ENCODE measurements at regions not wholly inside any gene's neighbourhood (a gene's known extent, or its start where the extent isn't known, plus 50 kb on each side); places are given as distances from the start of the nearest gene placed in this dataset.

GRCh38 chr10:110375121-110375520 is 70.4 kb upstream of the SMNDC1 start:
- no peak for DNase-seq (ENCODE audit: low spot score)

GRCh38 chr10:110376021-110376766 is 71.5 kb upstream of the SMNDC1 start:
- DNase-seq (ENCODE audit: low spot score), result peak; percentile 53

- DNase-seq (ENCODE audit: low spot score), result no peak
These were observed 72.0 kb upstream of the SMNDC1 start for GRCh38 chr10:110376767-110377160.

- DNase-seq (ENCODE audit: low spot score), result no peak
These were observed 73.3 kb upstream of the SMNDC1 start for GRCh38 chr10:110378006-110378405.

DNA sequence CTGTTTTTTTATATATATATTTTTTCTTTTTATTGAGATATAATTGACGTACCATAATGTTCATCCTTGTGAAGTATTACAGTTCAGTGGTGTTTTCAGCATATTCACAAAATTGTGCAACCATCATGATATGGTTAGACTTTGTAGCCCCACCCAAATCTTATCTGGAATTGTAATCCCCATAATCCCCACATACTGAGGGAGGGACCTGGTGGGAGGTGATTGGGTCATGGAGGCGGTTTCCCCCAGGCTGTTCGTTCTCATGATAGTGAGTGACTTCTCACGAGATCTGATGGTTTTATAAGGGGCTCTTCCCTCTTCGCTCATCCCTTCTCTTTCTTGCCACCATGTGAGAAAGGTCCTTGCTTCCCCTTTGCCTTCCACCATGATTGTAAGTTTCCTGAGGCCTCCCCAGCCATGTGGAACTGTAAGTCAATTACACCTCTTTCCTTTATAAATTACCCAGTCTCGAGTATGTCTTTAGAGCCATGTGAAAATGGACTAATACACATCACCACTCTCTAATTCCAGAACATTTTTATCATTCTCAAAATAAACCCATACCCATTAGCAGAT is 73.9 kb upstream of the SMNDC1 start:
- no peak for DNase-seq (ENCODE audit: low spot score)

DNA sequence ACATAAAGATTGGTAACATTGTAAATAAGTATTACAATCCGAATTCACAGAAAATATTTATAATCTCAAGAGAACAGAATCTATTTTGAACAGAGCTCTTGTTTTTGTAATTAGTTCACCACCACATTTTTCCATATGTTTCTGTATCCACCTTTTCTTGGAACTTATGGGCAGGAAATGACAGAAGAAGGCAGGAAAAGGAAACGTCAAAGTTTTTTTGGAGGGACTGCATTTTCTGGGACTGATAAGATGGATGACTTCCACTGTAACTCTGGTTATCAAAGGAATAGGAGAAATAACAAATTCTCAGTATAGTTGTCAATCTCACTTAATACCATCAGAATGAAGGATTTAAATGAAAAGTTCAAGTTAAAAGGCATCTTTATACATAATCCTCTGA is 75.1 kb upstream of the SMNDC1 start:
- no peak for DNase-seq (ENCODE audit: low spot score)

DNA sequence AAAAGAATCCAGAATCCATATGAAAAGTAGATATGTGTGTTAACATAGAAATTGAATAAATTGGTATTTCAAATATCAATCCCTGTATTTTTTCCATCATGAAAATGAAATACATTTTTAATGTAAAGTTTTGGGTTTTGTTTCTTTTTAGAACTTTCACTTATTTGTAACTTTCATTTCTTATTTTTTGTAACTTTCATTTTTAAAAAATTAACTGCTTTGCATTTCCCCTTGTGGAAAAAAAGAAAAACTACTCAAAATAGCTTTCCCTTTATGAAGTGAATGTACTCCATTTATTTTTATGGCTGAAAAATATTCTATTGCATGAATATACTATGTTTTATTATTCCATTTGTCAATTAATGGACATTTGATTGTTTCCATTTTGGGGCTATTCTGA is 75.6 kb upstream of the SMNDC1 start:
- no peak for DNase-seq (ENCODE audit: low spot score)

DNA sequence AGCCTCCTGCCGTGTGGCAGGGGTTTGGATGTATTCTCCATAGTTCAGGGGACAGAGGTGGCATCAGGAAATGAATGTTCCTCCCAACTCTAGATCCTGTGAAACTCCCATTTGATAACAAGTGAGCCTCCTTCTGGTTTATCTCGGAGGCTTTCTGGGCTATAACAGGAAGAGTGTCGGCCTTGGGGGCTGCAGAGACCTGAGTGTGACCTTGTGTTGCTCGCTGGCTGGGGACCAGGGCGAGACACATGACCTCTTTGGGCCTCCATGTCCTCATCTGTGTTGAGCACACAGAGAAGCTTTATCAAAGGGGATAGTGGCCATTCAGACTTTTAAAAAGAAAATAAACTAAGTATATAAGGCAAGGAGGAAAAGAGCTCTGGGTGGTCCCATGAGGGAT is 78.0 kb upstream of the SMNDC1 start:
- no peak for DNase-seq (ENCODE audit: low spot score)

GRCh38 chr10:110387617-110387982 is 82.9 kb upstream of the SMNDC1 start:
- DNase-seq (ENCODE audit: low spot score), result no peak

GRCh38 chr10:110387983-110388686 is 83.4 kb upstream of the SMNDC1 start:
- DNase-seq (ENCODE audit: low spot score), result no peak

- no peak for DNase-seq (ENCODE audit: low spot score)
These were observed 84.0 kb upstream of the SMNDC1 start for GRCh38 chr10:110388687-110389052.

- no peak for DNase-seq (ENCODE audit: low spot score)
These were observed 84.5 kb upstream of the SMNDC1 start for GRCh38 chr10:110389255-110389654.

DNA sequence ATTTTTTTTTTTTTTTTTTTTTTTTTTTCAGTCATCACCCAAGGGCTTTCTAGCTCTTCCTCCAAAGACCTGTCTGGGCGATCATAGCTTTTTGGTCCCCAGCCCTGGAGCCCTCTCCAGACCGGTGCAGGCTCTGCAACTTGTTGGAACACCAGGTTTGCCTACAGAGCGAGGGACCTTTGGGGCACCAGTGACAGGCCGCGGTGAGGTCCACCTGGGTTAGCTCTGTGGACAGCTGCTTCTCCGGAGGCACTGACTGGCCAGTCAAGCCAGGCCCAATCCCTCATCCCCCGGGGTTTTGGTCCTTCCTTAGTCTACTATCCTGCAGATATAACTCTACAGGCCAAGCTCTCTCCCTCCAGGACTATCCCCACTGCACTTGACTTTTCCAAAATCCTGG is 86.8 kb upstream of the SMNDC1 start:
- DNase-seq (ENCODE audit: low spot score), result no peak

- no peak for DNase-seq (ENCODE audit: low spot score)
These were observed 87.4 kb upstream of the SMNDC1 start for GRCh38 chr10:110392121-110392520.

DNA sequence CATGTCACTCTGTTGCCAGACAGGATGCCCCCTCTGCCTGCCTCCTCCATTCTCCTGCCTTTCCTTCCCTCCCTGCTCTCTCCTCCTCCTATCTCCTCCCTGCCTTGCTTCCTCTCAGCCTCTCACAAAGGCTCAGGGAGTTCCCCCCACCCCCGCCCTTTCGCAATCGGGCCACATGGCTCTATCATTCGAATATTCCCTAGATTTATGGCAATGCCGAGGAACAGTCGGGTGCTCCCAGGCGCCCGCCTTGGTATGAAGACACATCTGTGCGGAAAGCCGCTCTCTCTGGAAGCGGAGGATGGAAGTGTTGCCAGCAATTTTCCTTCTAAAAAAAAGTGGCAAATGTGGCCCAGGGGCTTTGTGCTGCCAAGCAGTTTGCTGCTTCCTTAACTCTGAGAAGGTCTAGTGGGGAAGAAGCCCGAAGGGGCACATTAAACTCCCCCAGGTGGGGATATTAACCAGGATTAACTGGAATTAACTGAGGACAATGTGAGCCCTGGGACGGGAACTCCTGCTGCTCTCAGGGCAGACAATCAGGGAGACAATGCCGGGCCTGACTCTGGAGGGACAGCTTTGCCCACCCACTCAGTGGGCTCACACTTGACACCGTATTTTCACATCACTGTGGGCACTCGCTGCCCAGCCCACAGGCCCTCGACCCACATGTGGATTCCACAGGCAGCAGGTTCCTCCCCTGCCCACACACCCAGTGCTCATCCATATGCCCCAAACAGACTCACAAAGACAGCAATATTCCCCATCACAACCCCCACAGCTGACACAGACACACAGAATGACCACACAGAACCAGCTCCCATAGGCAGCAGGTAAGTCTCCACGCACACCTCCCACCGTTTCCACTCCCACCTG is 88.4 kb upstream of the SMNDC1 start:
- no peak for DNase-seq (ENCODE audit: low spot score)

DNA sequence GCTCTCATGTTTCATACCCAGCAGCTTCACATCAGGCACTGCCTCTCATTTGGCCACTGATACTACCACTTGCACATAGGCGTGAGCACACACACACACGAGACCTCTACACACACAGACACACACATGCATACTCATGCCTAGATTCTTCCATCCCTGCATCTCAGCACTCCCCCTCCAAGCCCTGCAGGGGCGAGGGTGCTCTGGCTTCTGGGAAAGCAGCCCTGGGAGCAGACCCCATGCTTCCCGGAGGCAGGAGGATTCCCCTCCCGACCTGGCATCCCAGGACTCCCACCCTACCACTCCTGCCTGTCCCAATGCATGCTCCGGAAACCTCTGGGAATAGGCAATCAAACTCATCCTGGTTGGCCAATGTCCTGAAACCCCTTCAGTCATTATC is 89.1 kb upstream of the SMNDC1 start:
- DNase-seq (ENCODE audit: low spot score), result no peak

- no peak for DNase-seq (ENCODE audit: low spot score)
These were observed 89.6 kb upstream of the SMNDC1 start for GRCh38 chr10:110394296-110394695.

- no peak for DNase-seq (ENCODE audit: low spot score)
These were observed 90.2 kb upstream of the SMNDC1 start for GRCh38 chr10:110394898-110395297.

- DNase-seq (ENCODE audit: low spot score), result peak; percentile 66
These were observed 90.9 kb upstream of the SMNDC1 start for GRCh38 chr10:110395350-110396283.

- no peak for DNase-seq (ENCODE audit: low spot score)
These were observed 91.5 kb upstream of the SMNDC1 start for GRCh38 chr10:110396284-110396651.

GRCh38 chr10:110397856-110398255 is 93.1 kb upstream of the SMNDC1 start:
- no peak for DNase-seq (ENCODE audit: low spot score)
